Mesothelial cell of epicardium (in vitro differentiated cells): ENCODE measurements at regions not wholly inside any gene's neighbourhood (a gene's known extent, or its start where the extent isn't known, plus 50 kb on each side); places are given as distances from the start of the nearest gene placed in this dataset.
A peak's percentile ranks its signal among the peaks of the same experiment; 100 is the strongest.

Experiments
- DNase-seq, 2 experiments: peaks; one replicate each; pipeline ENCODE4 v3.0.0; 2021; ENCODE audit warnings: low spot score in 2 of 2; ENCODE audit not compliant: unreplicated experiment in 2 of 2
- H3K27ac Mint-ChIP-seq: 2 replicates; pipeline ENCODE4 v1.8.0; 2021; ENCODE audit warnings: mixed read lengths
- H3K27me3 Mint-ChIP-seq: 2 replicates; pipeline ENCODE4 v1.8.0; 2021; ENCODE audit warnings: low read depth, mixed read lengths
- H3K36me3 Mint-ChIP-seq: 2 replicates; pipeline ENCODE4 v1.8.0; 2021; ENCODE audit warnings: mixed read lengths
- H3K4me1 Mint-ChIP-seq: 2 replicates; pipeline ENCODE4 v1.8.0; 2021; ENCODE audit warnings: mixed read lengths
- H3K4me3 Mint-ChIP-seq: 2 replicates; pipeline ENCODE4 v1.8.0; 2021; ENCODE audit warnings: mild to moderate bottlenecking, moderate library complexity, mixed read lengths
- H3K9me3 Mint-ChIP-seq: 2 replicates; pipeline ENCODE4 v1.8.0; 2021; ENCODE audit warnings: mixed read lengths
- CTCF ChIP-seq: fragments of 200-600 bp; sonication (generic); IDR thresholded peaks from one replicate; pipeline ENCODE4 v1.5.0; 2021; ENCODE audit warnings: antibody characterized with exemption; ENCODE audit not compliant: unreplicated experiment

GRCh38 chr4:54433686-54434085 lies 204.6 kb downstream of the PDGFRA start:
- no peak for DNase-seq
- peaks cover 20% of the 10 kb centered on the region for H3K27me3 Mint-ChIP-seq
- no peak overlapping the region for H3K27ac Mint-ChIP-seq
- TF ChIP-seq CTCF, result no peak
- no peaks in the 10 kb centered on the region for H3K36me3 Mint-ChIP-seq
- H3K4me3 Mint-ChIP-seq, result no peak overlapping the region
- no peaks in the 10 kb centered on the region for H3K4me1 Mint-ChIP-seq
- H3K9me3 Mint-ChIP-seq, result no peaks in the 10 kb centered on the region

DNA sequence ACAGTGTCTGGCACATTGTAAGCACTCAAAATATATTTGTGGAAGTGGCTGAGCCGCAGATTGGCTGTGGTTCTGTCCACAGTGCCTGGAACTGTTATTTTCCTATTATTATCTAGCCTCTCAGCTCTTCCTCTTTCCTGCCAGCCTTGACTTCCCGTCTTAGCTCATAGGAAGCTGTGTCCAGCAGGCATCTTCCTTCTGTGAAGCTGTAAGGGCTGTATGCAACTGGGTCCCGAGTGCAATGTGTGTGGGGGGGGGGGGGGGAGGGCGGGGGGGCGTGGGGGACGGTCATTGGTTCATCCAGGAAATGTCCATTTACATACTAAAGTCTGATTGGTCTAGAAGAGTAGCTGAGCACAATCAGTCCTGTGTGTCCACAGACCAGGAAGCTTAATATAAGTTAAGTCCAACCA lies 210.7 kb downstream of the PDGFRA start:
- Mint-ChIP-seq H3K9me3 (no peaks in the 10 kb centered on the region), H3K4me3 (no peak overlapping the region), H3K27me3 (peaks cover 11% of the 10 kb centered on the region), H3K27ac (no peak overlapping the region), H3K36me3 (no peaks in the 10 kb centered on the region), H3K4me1 (no peaks in the 10 kb centered on the region)
- no peak for DNase-seq
- no peak for TF ChIP-seq CTCF

DNA sequence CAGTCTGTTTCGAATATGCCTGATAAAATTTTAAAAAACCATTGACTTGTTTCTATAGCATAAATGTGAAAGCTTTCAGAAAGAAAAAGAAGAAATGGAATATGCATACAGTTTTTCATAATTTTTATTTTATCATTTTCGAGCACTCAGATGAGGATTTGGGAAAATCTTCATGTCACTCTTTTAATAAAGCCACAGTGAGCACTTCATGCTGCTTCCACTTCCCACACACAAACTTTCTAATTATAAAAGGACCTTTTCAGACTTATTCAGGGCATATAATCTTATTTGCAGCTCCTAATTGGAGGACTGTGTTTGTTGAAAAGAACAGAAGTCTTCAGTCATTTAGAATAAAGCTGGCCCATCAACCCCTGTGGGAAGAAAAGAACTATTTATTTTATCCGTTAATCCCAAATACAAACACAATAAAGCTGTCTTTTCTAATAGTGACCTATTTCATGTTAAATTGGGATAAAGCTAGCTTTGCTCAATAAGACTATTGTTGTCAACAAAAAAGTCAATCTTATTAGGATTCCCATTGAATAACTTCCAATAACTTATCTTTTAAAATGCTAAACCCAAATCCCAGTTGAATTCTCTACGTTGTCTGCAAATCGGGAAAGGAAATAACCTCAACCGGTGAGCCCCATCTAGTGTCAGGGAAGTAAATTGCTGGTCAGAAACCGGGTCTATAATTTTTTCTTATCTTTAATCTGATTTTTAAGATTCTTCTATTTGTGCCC lies 211.5 kb downstream of the PDGFRA start:
- peak; percentile 26 for TF ChIP-seq CTCF

GRCh38 chr4:54445866-54446265 lies 211.9 kb upstream of the KIT start:
- Mint-ChIP-seq H3K4me3 (no peak overlapping the region), H3K36me3 (no peaks in the 10 kb centered on the region), H3K9me3 (peaks cover 25% of the 10 kb centered on the region), H3K27ac (no peak overlapping the region), H3K4me1 (no peaks in the 10 kb centered on the region), H3K27me3 (no peaks in the 10 kb centered on the region)
- TF ChIP-seq CTCF, result no peak
- DNase-seq, result no peak

More for the DNA sequence above, 211.5 kb downstream of the PDGFRA start:
- H3K4me3 Mint-ChIP-seq, result no peak overlapping the region
- no peak overlapping the region for H3K27ac Mint-ChIP-seq
- no peaks in the 10 kb centered on the region for H3K4me1 Mint-ChIP-seq
- H3K27me3 Mint-ChIP-seq, result peaks cover 10% of the 10 kb centered on the region
- no peaks in the 10 kb centered on the region for H3K9me3 Mint-ChIP-seq
- H3K36me3 Mint-ChIP-seq, result no peaks in the 10 kb centered on the region
- no peak for DNase-seq

GRCh38 chr4:54446581-54446980 lies 211.2 kb upstream of the KIT start:
- H3K27me3 Mint-ChIP-seq, result no peaks in the 10 kb centered on the region
- H3K4me3 Mint-ChIP-seq, result no peak overlapping the region
- no peak for DNase-seq
- no peak overlapping the region for H3K27ac Mint-ChIP-seq
- H3K36me3 Mint-ChIP-seq, result no peaks in the 10 kb centered on the region
- no peaks in the 10 kb centered on the region for H3K4me1 Mint-ChIP-seq
- peaks cover 26% of the 10 kb centered on the region for H3K9me3 Mint-ChIP-seq
- no peak for TF ChIP-seq CTCF
